ENCODE measurements at regions not wholly inside any gene's neighbourhood (a gene's known extent, or its start where the extent isn't known, plus 50 kb on each side); places are given as distances from the start of the nearest gene placed in this dataset.
"Not testable (repeated sequence)": the region's sequence is repeated elsewhere in the genome, so short reads cannot be mapped to it uniquely, and the experiment has no call there.

GRCh38 chr1:94769551-94769950 lies 50.6 kb upstream of the SLC44A3 start:
- Mint-ChIP-seq H3K27me3 (no peaks in the 10 kb centered on the region), H3K9me3 (peaks cover 3% of the 10 kb centered on the region), H3K36me3 (no peaks in the 10 kb centered on the region), H3K4me3 (no peak overlapping the region), H3K27ac (no peak overlapping the region), H3K4me1 (peaks cover 6% of the 10 kb centered on the region)
- no peak for DNase-seq

GRCh38 chr1:94768036-94768435 lies 52.1 kb upstream of the SLC44A3 start:
- no peaks in the 10 kb centered on the region for H3K27me3 Mint-ChIP-seq
- H3K36me3 Mint-ChIP-seq, result no peaks in the 10 kb centered on the region
- H3K9me3 Mint-ChIP-seq, result peaks cover 4% of the 10 kb centered on the region
- no peak for DNase-seq
- H3K4me1 Mint-ChIP-seq, result peaks cover 4% of the 10 kb centered on the region
- no peak overlapping the region for H3K4me3 Mint-ChIP-seq
- H3K27ac Mint-ChIP-seq, result no peak overlapping the region

GRCh38 chr1:94765958-94766357 lies 54.2 kb upstream of the SLC44A3 start:
- peaks cover 6% of the 10 kb centered on the region for H3K9me3 Mint-ChIP-seq
- no peak overlapping the region for H3K27ac Mint-ChIP-seq
- no peaks in the 10 kb centered on the region for H3K36me3 Mint-ChIP-seq
- no peak for DNase-seq
- peaks cover 7% of the 10 kb centered on the region for H3K27me3 Mint-ChIP-seq
- H3K4me3 Mint-ChIP-seq, result no peak overlapping the region
- peaks cover 2% of the 10 kb centered on the region for H3K4me1 Mint-ChIP-seq

- Mint-ChIP-seq H3K27ac (no peak overlapping the region), H3K36me3 (no peaks in the 10 kb centered on the region), H3K4me1 (peaks cover 4% of the 10 kb centered on the region), H3K9me3 (peaks cover 3% of the 10 kb centered on the region), H3K27me3 (peaks cover 27% of the 10 kb centered on the region), H3K4me3 (no peak overlapping the region)
- no peak for DNase-seq
Measured at GRCh38 chr1:94759188-94759587, 61.0 kb upstream of the SLC44A3 start.

- no peaks in the 10 kb centered on the region for H3K36me3 Mint-ChIP-seq
- H3K27me3 Mint-ChIP-seq, result peaks cover 36% of the 10 kb centered on the region
- DNase-seq, result no peak
- no peak overlapping the region for H3K4me3 Mint-ChIP-seq
- H3K4me1 Mint-ChIP-seq, result peaks cover 4% of the 10 kb centered on the region
- peaks cover 1% of the 10 kb centered on the region for H3K9me3 Mint-ChIP-seq
- H3K27ac Mint-ChIP-seq, result no peak overlapping the region
Measured at GRCh38 chr1:94757931-94758330, 62.2 kb upstream of the SLC44A3 start.

GRCh38 chr1:94755675-94756074 lies 64.5 kb upstream of the SLC44A3 start:
- Mint-ChIP-seq H3K4me1 (peaks cover 4% of the 10 kb centered on the region), H3K4me3 (no peak overlapping the region), H3K27ac (no peak overlapping the region), H3K9me3 (peaks cover 3% of the 10 kb centered on the region), H3K27me3 (peaks cover 29% of the 10 kb centered on the region), H3K36me3 (no peaks in the 10 kb centered on the region)
- DNase-seq, result no peak

GRCh38 chr1:94755016-94755415 lies 65.1 kb upstream of the SLC44A3 start:
- H3K27ac Mint-ChIP-seq, H3K4me1 Mint-ChIP-seq, H3K36me3 Mint-ChIP-seq, DNase-seq, H3K4me3 Mint-ChIP-seq, H3K9me3 Mint-ChIP-seq: not testable (repeated sequence)
- H3K27me3 Mint-ChIP-seq, result peaks cover 29% of the 10 kb centered on the region

- Mint-ChIP-seq H3K27me3 (peaks cover 29% of the 10 kb centered on the region), H3K9me3 (peaks cover 8% of the 10 kb centered on the region), H3K27ac (no peak overlapping the region), H3K4me3 (no peak overlapping the region), H3K36me3 (no peaks in the 10 kb centered on the region), H3K4me1 (peaks cover 4% of the 10 kb centered on the region)
- no peak for DNase-seq
Measured at GRCh38 chr1:94754570-94754969, 65.6 kb upstream of the SLC44A3 start.

GRCh38 chr1:94754095-94754494 lies 66.1 kb upstream of the SLC44A3 start:
- H3K27ac Mint-ChIP-seq, result no peak overlapping the region
- DNase-seq, result no peak

GRCh38 chr1:94753171-94753972 lies 66.8 kb upstream of the SLC44A3 start:
- Mint-ChIP-seq H3K27ac (no peak overlapping the region), H3K4me3 (no peak overlapping the region), H3K4me1 (peaks cover 4% of the 10 kb centered on the region), H3K9me3 (peaks cover 10% of the 10 kb centered on the region), H3K36me3 (no peaks in the 10 kb centered on the region), H3K27me3 (peaks cover 29% of the 10 kb centered on the region)
- no peak for DNase-seq

More at GRCh38 chr1:94754095-94754494, 66.1 kb upstream of the SLC44A3 start:
- Mint-ChIP-seq H3K36me3 (no peaks in the 10 kb centered on the region), H3K9me3 (peaks cover 9% of the 10 kb centered on the region), H3K27me3 (peaks cover 29% of the 10 kb centered on the region), H3K4me1 (peaks cover 4% of the 10 kb centered on the region), H3K4me3 (no peak overlapping the region)

- not testable (repeated sequence) for H3K9me3 Mint-ChIP-seq, H3K36me3 Mint-ChIP-seq, H3K4me1 Mint-ChIP-seq, H3K4me3 Mint-ChIP-seq, H3K27ac Mint-ChIP-seq, DNase-seq
- H3K27me3 Mint-ChIP-seq, result peaks cover 25% of the 10 kb centered on the region
Measured at GRCh38 chr1:94751483-94751882, 68.7 kb upstream of the SLC44A3 start.

- no peaks in the 10 kb centered on the region for H3K36me3 Mint-ChIP-seq
- peaks cover under 1% of the 10 kb centered on the region for H3K4me1 Mint-ChIP-seq
- DNase-seq, result no peak
- no peaks in the 10 kb centered on the region for H3K27me3 Mint-ChIP-seq
- H3K27ac Mint-ChIP-seq, result no peak overlapping the region
- no peak overlapping the region for H3K4me3 Mint-ChIP-seq
- H3K9me3 Mint-ChIP-seq, result peaks cover 9% of the 10 kb centered on the region
Measured at GRCh38 chr1:94746635-94747525, 73.3 kb upstream of the SLC44A3 start.

- no peaks in the 10 kb centered on the region for H3K27me3 Mint-ChIP-seq
- H3K4me3 Mint-ChIP-seq, result no peak overlapping the region
- H3K4me1 Mint-ChIP-seq, result peaks cover 5% of the 10 kb centered on the region
- peaks cover 7% of the 10 kb centered on the region for H3K9me3 Mint-ChIP-seq
- no peak for DNase-seq
- no peaks in the 10 kb centered on the region for H3K36me3 Mint-ChIP-seq
- H3K27ac Mint-ChIP-seq, result no peak overlapping the region
Measured at GRCh38 chr1:94745742-94746141, 74.4 kb upstream of the SLC44A3 start.

GRCh38 chr1:94743862-94744261 lies 76.3 kb upstream of the SLC44A3 start:
- Mint-ChIP-seq H3K36me3 (no peaks in the 10 kb centered on the region), H3K4me3 (no peak overlapping the region), H3K27me3 (peaks cover 7% of the 10 kb centered on the region), H3K4me1 (peaks cover 5% of the 10 kb centered on the region), H3K9me3 (no peaks in the 10 kb centered on the region), H3K27ac (no peak overlapping the region)
- no peak for DNase-seq

GRCh38 chr1:94741996-94742395 lies 78.2 kb upstream of the SLC44A3 start:
- H3K27ac Mint-ChIP-seq, result no peak overlapping the region
- no peak overlapping the region for H3K4me3 Mint-ChIP-seq
- DNase-seq, result no peak
- peaks cover 5% of the 10 kb centered on the region for H3K4me1 Mint-ChIP-seq
- no peaks in the 10 kb centered on the region for H3K9me3 Mint-ChIP-seq
- no peaks in the 10 kb centered on the region for H3K36me3 Mint-ChIP-seq
- H3K27me3 Mint-ChIP-seq, result peaks cover 21% of the 10 kb centered on the region
